ENCODE measurements at regions not wholly inside any gene's neighbourhood (a gene's known extent, or its start where the extent isn't known, plus 50 kb on each side); places are given as distances from the start of the nearest gene placed in this dataset.

- Histone ChIP-seq H3K18ac (ENCODE audit: extremely low read depth, low read length) (no peak overlapping the region), H3K79me2 (ENCODE audit: control insufficient read depth in 1 of 2, insufficient read depth in 2 of 2, low read length in 2 of 2) (no peaks in the 10 kb centered on the region), H3K14ac (ENCODE audit: insufficient read length) (no peak overlapping the region), H4K20me1 (replicated peaks in 1 of 2; ENCODE audit: control insufficient read depth in 1 of 2, insufficient read depth in 2 of 2, low read length in 2 of 2) (no peaks in the 10 kb centered on the region), H3K9ac (replicated peaks in 1 of 4; ENCODE audit: extremely low read depth in 1 of 4, low read depth in 3 of 4, low read length in 3 of 4) (no peak overlapping the region), H4K8ac (ENCODE audit: extremely low read depth, insufficient read depth, low read length) (no peak overlapping the region), H3K4ac (replicated peaks; ENCODE audit: insufficient read length, low read depth, low read length) (no peak overlapping the region), H3K4me3 (ENCODE audit: extremely low read depth in 1 of 4, insufficient read depth in 2 of 4, low read depth in 3 of 4, low read length in 4 of 4) (no peak overlapping the region), H3K4me2 (ENCODE audit: insufficient read depth in 1 of 2, low read depth in 2 of 2, low read length in 2 of 2) (no peak overlapping the region), H3K23me2 (ENCODE audit: low read depth, low read length) (no peaks in the 10 kb centered on the region), H3K27ac (ENCODE audit: low read depth, low read length) (no peak overlapping the region), H2BK120ac (replicated peaks; ENCODE audit: low read depth, low read length) (no peak overlapping the region), H3K4me1 (replicated peaks in 1 of 4; ENCODE audit: control insufficient read depth in 3 of 4, insufficient read depth in 4 of 4, low read length in 3 of 4) (no peaks in the 10 kb centered on the region), H3K27me3 (replicated peaks in 1 of 4; ENCODE audit: control insufficient read depth in 3 of 4, extremely low read depth in 1 of 4, insufficient read depth in 3 of 4, low read length in 3 of 4) (no peaks in the 10 kb centered on the region), H2BK5ac (ENCODE audit: low read depth, low read length) (no peak overlapping the region), H3K23ac (ENCODE audit: insufficient read length) (no peak overlapping the region), H2AFZ (ENCODE audit: low read length) (no peak overlapping the region), H3K79me1 (ENCODE audit: low read depth, low read length) (no peaks in the 10 kb centered on the region), H2BK15ac (ENCODE audit: low read length) (no peak overlapping the region), H4K91ac (replicated peaks; ENCODE audit: insufficient read length, low read length) (no peak overlapping the region), H4K5ac (ENCODE audit: insufficient read length, low read depth, low read length) (no peak overlapping the region), H2BK12ac (ENCODE audit: low read depth, low read length) (no peak overlapping the region), H2BK20ac (ENCODE audit: low read length) (no peak overlapping the region), H3K9me3 (ENCODE audit: insufficient read depth in 2 of 2, low read depth in 1 of 2, low read length in 1 of 2) (no peaks in the 10 kb centered on the region), H3K56ac (replicated peaks; ENCODE audit: insufficient read length, low read depth, low read length) (no peak overlapping the region), H3K36me3 (ENCODE audit: control insufficient read depth in 2 of 4, insufficient read depth in 4 of 4, low read length in 3 of 4) (no peaks in the 10 kb centered on the region), H2AK5ac (ENCODE audit: low read depth, low read length) (no peak overlapping the region)
- DNase-seq (ENCODE audit: low read depth in 1 of 2, low spot score in 2 of 2): no peak
- 88% methylated on average over 3 of the region's 3 CpGs; no CpG with 5 or more reads in 1 of the 2 experiments for WGBS, 2 experiments (ENCODE audit: extremely low coverage in 1 of 2, insufficient coverage in 1 of 2, insufficient read length in 1 of 2, insufficient replicate concordance in 2 of 2, low coverage in 1 of 2, low lambda C conversion rate in 2 of 2, missing lambda C conversion rate in 1 of 2)
- FAIRE-seq: no peak
- ChIA-PET POLR2A (ENCODE audit: partially characterized antibody) (interaction anchor here (1.0 kb wide), 1 partner anchor 13 kb away, joined by 3 read pairs; no protein-coding TSS in a partner anchor), CTCF (ENCODE audit: partially characterized antibody) (interaction anchor here (1.2 kb wide), 1 partner anchor 163 kb away, joined by 3 read pairs; no protein-coding TSS in a partner anchor)
- TF ChIP-seq MAFK (IDR thresholded peaks at IDR 0.05; ENCODE audit: low read depth, low read length) (no peak), NANOG (IDR thresholded peaks at IDR 0.05; ENCODE audit: insufficient read depth, low read depth, low read length, poor library complexity, severe bottlenecking) (no peak), TBP (IDR thresholded peaks at IDR 0.05; ENCODE audit: low read depth, low read length) (no peak), CEBPB (IDR thresholded peaks at IDR 0.05; ENCODE audit: low read depth, low read length) (no peak), SUZ12 (IDR thresholded peaks at IDR 0.05; ENCODE audit: low read length) (no peak), BACH1 (IDR thresholded peaks at IDR 0.05; ENCODE audit: low read length) (no peak)
These were observed 448.9 kb upstream of the TBX3 start for GRCh38 chr12:115132905-115133304.

All from H1 (cell line).